Esophagus squamous epithelium (tissue), 4 donors: ENCODE measurements at regions not wholly inside any gene's neighbourhood (a gene's known extent, or its start where the extent isn't known, plus 50 kb on each side); places are given as distances from the start of the nearest gene placed in this dataset.

Source experiments
- CTCF ChIP-seq, 6 experiments: fragments of 450-650 bp in 4 of 6; fragments of 200-600 bp in 2 of 6; sonication (generic) in 2 of 6; IDR thresholded peaks; one replicate each; pipeline ENCODE4 v1.5.1; 2016 to 2019; ENCODE audit warnings: antibody characterized with exemption in 6 of 6, mild to moderate bottlenecking in 4 of 6, moderate library complexity in 4 of 6
- POLR2A ChIP-seq, 4 donors: fragments of 450-650 bp; IDR thresholded peaks; one replicate each; pipeline ENCODE4 v1.6.1; 2017; ENCODE audit warnings: antibody characterized with exemption in 4 of 4, mild to moderate bottlenecking in 4 of 4, moderate library complexity in 3 of 4

- TF ChIP-seq CTCF (IDR thresholded peaks at IDR 0.05) (no peak), POLR2A (IDR thresholded peaks at IDR 0.05) (no peak)
These were observed 55.4 kb upstream of the MED13L start for GRCh38 chr12:116332705-116333380.
